ENCODE measurements at regions not wholly inside any gene's neighbourhood (a gene's known extent, or its start where the extent isn't known, plus 50 kb on each side); places are given as distances from the start of the nearest gene placed in this dataset.

- no peak overlapping the region for H3K56ac ChIP-seq (replicated peaks; ENCODE audit: insufficient read length, low read depth, low read length)
- WGBS, 2 experiments (ENCODE audit: extremely low coverage in 1 of 2, insufficient coverage in 1 of 2, insufficient read length in 1 of 2, insufficient replicate concordance in 2 of 2, low coverage in 1 of 2, low lambda C conversion rate in 2 of 2, missing lambda C conversion rate in 1 of 2), result 93% methylated on average over 15 of the region's 15 CpGs; no CpG with 5 or more reads in 1 of the 2 experiments
- H4K5ac ChIP-seq (ENCODE audit: insufficient read length, low read depth, low read length), result no peak overlapping the region
- H2AK5ac ChIP-seq (ENCODE audit: low read depth, low read length), result no peak overlapping the region
- H4K20me1 ChIP-seq (replicated peaks in 1 of 2; ENCODE audit: control insufficient read depth in 1 of 2, insufficient read depth in 2 of 2, low read length in 2 of 2), result no peaks in the 10 kb centered on the region
- H4K91ac ChIP-seq (replicated peaks; ENCODE audit: insufficient read length, low read length), result no peak overlapping the region
- H3K14ac ChIP-seq (ENCODE audit: insufficient read length), result no peak overlapping the region
- H3K9ac ChIP-seq (replicated peaks in 1 of 4; ENCODE audit: extremely low read depth in 1 of 4, low read depth in 3 of 4, low read length in 3 of 4), result no peak overlapping the region
- DNase-seq (ENCODE audit: low read depth in 1 of 2, low spot score in 2 of 2), result no peak
- H3K36me3 ChIP-seq (ENCODE audit: control insufficient read depth in 2 of 4, insufficient read depth in 4 of 4, low read length in 3 of 4), result no peaks in the 10 kb centered on the region
- peaks cover 0 to 2% of the 10 kb centered on the region in 2 experiments; a peak in 1 of 4 replicates for H3K9me3 ChIP-seq (ENCODE audit: insufficient read depth in 2 of 2, low read depth in 1 of 2, low read length in 1 of 2)
- no peaks in the 10 kb centered on the region for H3K23me2 ChIP-seq (ENCODE audit: low read depth, low read length)
- POLR2A ChIA-PET (ENCODE audit: partially characterized antibody), result interaction anchor here (0.9 to 1.3 kb wide), 3 partner anchors 12 to 137 kb away, joined by 3 read pairs; no protein-coding TSS in a partner anchor
- no peaks in the 10 kb centered on the region for H3K27me3 ChIP-seq (replicated peaks in 1 of 4; ENCODE audit: control insufficient read depth in 3 of 4, extremely low read depth in 1 of 4, insufficient read depth in 3 of 4, low read length in 3 of 4)
- H3K4me2 ChIP-seq (ENCODE audit: insufficient read depth in 1 of 2, low read depth in 2 of 2, low read length in 2 of 2), result no peak overlapping the region
- no peak overlapping the region for H3K4me3 ChIP-seq (ENCODE audit: extremely low read depth in 1 of 4, insufficient read depth in 2 of 4, low read depth in 3 of 4, low read length in 4 of 4)
- H3K79me1 ChIP-seq (ENCODE audit: low read depth, low read length), result no peaks in the 10 kb centered on the region
- H3K27ac ChIP-seq (ENCODE audit: low read depth, low read length), result no peak overlapping the region
- H2BK15ac ChIP-seq (ENCODE audit: low read length), result 0 out of 2 replicates have a peak overlapping the region, but pooled peaks have one; percentile 92
- CTCF ChIA-PET (ENCODE audit: partially characterized antibody), result interaction anchor here (0.7 to 2.0 kb wide), 5 partner anchors 12 to 138 kb away, joined by 3 to 10 read pairs (median 3); no protein-coding TSS in a partner anchor
- no peak overlapping the region for H3K18ac ChIP-seq (ENCODE audit: extremely low read depth, low read length)
- H2BK20ac ChIP-seq (ENCODE audit: low read length), result 0 out of 2 replicates have a peak overlapping the region, but pooled peaks have one; percentile 23
- no peak overlapping the region for H3K23ac ChIP-seq (ENCODE audit: insufficient read length)
- H2BK12ac ChIP-seq (ENCODE audit: low read depth, low read length), result 0 out of 2 replicates have a peak overlapping the region, but pooled peaks have one; percentile 9
- FAIRE-seq, result no peak
- peak overlapping the region; percentile 85 for H2BK120ac ChIP-seq (replicated peaks; ENCODE audit: low read depth, low read length)
- H3K4ac ChIP-seq (replicated peaks; ENCODE audit: insufficient read length, low read depth, low read length), result no peak overlapping the region
- no peak overlapping the region for H2BK5ac ChIP-seq (ENCODE audit: low read depth, low read length)
- no peaks in the 10 kb centered on the region for H3K79me2 ChIP-seq (ENCODE audit: control insufficient read depth in 1 of 2, insufficient read depth in 2 of 2, low read length in 2 of 2)
- peaks cover 0 to 2% (median 0%) of the 10 kb centered on the region in 4 experiments; a peak in 3 of 7 replicates for H3K4me1 ChIP-seq (replicated peaks in 1 of 4; ENCODE audit: control insufficient read depth in 3 of 4, insufficient read depth in 4 of 4, low read length in 3 of 4)
- TF ChIP-seq SAP30 (IDR thresholded peaks at IDR 0.05; ENCODE audit: insufficient read depth, insufficient replicate concordance, low read length) (no peak), CHD2 (IDR thresholded peaks at IDR 0.05; ENCODE audit: low read length) (no peak)
- peak overlapping the region; percentile 49; the same call in 1 of the 2 replicates for H2AFZ ChIP-seq (ENCODE audit: low read length)
- no peak overlapping the region for H4K8ac ChIP-seq (ENCODE audit: extremely low read depth, insufficient read depth, low read length)
Measured at GRCh38 chr1:8154621-8155052, 128.5 kb upstream of the ERRFI1 start.

Measured in H1 (cell line).